Right lung (tissue), 2 donors: ENCODE measurements at regions not wholly inside any gene's neighbourhood (a gene's known extent, or its start where the extent isn't known, plus 50 kb on each side); places are given as distances from the start of the nearest gene placed in this dataset.
"Not testable (repeated sequence)": the region's sequence is repeated elsewhere in the genome, so short reads cannot be mapped to it uniquely, and the experiment has no call there.

Experiments used
- DNase-seq, 2 donors: peaks; one replicate each; pipeline ENCODE4 v3.0.0-alpha.2; 2013

DNA sequence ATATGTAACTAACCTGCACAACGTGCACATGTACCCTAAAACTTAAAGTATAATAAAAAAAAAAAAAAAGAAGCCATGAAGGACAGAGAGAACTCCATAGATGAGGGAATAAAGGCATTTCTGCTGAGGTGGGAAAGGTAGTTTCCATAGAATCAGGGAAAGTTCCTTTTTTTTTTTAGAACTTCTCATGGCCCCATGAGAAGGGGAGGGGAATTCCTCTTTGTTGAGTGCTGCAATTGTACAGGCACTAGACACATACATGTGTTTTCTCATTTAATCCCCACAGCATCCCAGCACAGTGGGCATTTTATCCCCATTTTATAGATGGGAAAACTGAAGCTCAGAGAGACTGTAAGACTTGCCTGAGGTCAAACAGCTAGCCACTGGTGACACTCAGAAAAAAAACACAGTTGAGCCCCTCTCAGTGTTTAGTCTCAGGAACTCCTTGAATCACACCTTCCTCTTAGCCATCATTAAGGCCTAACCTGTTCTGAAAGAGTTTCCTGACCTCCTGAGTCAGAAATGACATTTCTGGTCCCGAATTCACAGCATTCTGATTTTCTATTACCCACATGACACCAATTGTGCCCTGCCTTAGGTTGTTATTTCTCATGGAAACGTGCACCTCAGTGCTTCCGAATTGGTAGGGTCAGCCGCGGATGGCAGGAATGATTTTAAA is 189.3 kb upstream of the G2E3 start:
- DNase-seq: no peak

DNA sequence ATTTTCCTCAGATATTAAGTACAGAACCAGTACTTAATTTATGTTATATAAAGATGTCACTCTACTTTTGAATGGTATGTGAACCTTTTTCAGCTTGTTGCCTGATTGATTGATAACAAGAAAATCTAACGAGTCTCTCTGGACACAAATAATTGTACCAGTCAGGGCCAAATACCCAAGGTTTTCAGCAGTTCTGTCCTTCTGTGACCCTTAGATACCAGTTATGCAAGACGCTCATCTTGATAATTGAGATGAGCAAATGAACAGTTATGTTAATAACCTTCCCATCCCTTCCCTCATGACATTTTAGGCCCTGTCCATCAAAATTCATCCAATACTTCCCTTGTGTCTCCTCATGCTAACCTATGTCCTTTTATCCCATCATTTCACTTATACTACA is 185.9 kb upstream of the G2E3 start:
- DNase-seq: no peak

DNA sequence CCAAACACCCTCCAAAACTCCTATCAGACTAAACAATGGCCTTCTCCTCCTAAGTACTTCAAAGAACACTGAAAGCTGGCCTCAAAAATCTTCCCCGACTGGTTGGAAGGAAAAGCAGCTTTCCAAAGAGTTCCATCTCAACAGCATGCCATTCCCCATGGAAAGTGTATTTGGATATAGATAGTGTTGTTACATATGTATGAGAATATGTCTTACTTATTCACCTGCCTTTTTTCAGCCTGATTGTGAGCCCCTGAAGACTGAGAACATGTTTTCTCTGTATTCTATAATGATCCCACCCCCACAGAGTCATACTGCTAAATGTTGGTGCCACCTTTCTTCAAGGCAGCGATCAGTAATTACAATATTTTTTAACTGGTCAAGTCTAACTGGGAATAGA is 185.4 kb upstream of the G2E3 start:
- no peak for DNase-seq

DNA sequence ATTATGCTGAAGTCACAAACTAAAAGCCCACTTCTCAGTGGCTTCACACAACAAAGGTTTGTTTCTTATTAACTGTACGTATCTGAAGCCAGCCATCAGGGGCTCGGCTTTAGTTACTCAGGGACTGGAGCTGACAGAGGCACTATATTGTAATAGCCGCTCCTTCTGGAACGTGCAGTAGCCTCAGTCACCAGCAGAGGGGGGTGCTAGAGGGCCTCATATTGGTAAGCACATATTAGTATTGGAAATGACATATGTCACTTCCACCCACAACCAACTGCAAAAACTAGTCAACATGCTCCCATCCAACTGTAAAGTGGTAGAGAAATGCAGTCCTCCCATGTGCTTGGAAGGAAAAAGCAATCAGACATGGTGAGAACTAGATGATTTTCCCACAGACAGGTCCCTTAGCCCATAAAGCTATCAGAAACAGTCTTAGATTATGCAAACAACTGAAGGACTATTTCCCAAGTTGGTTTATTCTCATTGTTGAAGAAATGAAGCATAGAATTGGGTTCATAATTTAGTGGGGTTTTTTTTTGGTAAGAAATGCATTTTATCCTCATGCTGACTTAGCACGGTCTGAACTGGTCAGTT is 183.6 kb upstream of the G2E3 start:
- peak in 1 of 2 donors; percentile 6 for DNase-seq

DNA sequence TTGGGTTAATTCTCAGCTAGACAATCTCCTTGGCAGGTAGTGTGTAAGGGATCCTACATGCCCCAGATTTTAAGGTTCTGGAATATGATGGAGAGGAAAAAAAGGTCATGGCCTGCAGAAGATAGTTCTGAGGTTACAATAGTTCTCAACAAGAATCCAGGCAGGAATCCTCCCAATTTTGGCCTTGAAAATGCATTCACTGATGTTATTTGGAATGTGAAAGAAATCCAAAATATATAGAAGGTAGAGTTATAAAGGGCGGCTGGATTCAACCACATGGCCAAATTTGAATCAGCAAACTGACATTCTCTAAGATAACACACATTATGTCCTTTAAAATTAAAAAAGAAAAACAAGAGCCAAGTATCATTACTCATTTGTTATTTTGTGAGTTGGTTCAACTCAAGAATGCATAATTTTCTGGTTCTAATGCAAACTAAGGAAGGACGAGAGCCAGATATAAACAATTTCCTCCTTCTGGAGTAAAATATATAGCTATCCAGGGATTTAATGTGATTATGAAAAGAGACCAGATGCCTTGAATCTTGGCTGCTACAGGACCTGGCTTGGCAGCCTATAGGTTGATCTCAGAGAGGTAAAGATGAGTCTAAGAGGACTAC is 177.0 kb upstream of the G2E3 start:
- no peak for DNase-seq

DNA sequence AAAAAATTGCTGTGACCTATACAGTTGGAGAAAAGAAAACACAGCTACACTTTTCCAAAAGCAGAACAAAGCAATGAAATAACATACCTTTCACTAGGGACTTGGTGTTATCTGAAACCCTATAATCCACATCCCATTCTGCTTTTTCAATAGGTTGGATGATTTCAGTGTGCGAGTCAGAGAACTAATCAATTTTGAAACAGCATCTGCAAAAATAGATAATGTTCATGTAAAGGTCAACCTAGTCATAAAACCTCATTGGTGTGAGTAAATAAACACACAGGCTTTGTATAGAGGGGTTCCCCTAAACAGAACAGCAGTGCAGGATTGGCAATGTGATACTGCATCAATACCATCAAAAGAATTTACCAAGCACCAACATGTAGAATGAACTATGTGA is 173.0 kb upstream of the G2E3 start:
- DNase-seq: no peak

DNA sequence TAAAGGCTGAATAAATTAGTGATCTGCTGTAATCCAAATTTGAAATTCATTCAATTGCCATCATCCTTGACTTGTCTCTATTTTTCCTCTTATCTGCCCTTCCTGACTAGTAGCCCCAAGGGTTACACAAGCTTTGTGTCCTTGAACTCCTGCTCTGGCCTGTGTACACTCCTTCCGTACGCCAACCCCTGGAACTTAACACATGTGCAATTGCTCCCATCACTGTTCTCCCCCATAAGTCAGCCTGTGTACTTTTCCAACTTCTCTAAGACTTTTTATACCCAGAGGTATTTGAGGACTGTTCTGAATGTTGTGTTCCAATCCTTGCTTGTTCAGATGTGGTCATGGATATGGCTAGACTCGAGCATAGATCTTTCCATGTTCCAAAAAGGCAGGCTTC is 171.1 kb upstream of the G2E3 start:
- DNase-seq: no peak

DNA sequence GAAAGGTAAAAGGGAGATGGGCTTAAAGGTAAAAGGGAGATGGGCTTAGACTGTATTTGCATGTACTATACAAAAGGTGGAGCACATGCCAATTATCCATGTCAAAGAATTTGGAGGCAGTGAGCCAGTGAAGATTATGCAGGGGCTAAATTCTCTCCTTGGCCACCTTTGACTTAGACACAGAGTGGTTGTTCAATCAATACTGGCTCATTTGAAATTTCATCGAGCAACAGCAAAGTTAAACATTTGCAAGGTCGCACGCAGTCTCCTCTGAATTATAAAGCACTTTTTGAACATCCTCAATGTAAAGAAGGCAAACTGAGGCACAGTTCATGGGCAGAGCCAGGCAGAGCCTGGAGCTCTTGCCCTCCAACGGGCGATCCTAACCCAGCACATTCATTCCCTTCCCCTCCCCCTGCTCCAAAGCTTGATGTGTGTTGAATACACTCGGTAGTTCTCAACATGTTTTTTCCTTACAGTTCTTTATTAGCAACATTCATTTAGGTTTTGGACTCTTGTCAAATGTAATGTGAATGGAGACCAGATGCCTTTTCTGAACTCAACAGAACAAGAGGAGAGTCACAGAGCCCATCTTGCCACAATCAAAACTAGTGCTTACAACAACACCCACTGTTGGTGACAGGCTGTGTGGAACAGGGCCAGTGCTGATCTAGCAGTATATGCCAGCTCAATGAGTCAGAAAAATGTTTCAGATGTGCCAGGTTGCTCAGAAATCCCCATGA is 169.7 kb upstream of the G2E3 start:
- DNase-seq: no peak

DNA sequence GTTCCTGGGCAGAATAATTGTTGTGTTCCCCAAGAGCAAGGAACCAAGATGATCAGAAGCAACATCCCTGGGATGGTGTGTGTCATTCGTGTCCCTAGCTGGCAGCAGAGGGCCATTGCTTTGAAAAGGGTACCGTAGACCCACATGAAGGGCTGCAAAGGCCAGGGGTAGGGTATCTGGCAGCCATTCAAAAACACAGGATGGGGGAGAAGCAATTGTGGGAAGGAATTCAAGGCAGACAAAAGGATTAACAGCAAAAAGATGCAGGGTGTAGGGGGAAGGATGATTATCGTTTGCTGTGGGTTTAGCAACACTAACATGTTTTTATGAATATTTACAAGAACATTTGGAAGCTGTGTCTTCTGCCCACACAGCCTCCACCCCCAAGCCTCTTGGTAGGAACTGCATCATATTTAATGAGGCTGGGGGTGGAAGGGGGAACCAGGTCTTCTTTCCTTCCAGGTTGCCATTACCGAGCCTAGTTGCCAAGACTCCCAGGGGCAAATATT is 169.0 kb upstream of the G2E3 start:
- DNase-seq: no peak

DNA sequence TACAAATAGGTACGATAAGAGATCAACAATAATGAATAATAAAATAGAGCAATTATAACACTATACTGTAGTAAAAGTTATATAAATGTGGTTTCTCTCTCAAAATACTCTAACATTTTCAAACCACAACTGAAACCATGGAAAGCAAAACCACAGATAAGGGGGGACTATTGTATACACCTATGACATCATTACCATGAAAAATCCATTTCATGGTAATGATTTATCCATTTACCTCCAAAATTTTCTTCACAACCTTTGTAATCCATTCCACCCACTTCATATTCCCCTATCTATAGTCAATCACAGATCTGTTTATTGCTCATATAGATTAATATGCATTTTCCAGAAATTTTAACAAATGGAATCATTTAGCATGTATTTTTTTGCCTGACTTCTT is 163.9 kb upstream of the G2E3 start:
- no peak for DNase-seq

DNA sequence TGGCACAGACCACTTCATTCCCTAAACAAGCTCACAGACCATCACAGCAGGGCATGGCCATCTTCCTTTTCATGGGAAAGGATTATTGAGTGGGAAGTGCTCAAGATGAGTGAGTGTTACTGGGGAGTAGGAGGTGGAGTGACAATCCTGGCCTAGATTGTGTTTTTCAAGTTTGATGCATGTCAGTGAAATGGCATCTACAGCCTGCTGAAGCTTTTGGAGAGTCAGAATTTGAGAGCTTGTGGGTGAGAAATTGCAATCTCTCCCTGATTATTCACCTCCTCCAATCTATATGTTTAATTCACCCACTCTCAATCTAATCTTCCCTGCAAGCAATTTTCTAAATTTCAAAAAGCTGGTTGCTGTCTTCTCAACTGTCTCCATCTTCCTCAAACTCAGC is 156.1 kb upstream of the G2E3 start:
- DNase-seq: no peak

DNA sequence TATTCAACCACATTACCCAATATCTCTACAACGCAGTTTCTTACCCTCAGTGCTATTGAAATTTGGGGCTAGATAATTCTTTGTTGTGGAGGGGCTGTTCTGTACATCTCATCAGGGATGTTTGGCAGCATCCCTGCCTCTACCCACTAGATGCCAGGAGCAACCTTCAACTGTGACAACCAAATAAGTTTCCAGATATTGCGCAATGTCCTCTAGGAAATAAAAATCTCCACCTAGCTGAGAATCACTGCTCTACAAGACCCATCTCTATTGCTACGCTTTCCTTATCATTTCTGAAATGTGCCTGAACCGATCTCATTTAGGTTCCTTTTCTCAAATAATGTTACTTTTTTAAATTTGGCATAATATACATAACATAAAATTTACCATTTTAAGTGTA is 155.2 kb upstream of the G2E3 start:
- DNase-seq: no peak

DNA sequence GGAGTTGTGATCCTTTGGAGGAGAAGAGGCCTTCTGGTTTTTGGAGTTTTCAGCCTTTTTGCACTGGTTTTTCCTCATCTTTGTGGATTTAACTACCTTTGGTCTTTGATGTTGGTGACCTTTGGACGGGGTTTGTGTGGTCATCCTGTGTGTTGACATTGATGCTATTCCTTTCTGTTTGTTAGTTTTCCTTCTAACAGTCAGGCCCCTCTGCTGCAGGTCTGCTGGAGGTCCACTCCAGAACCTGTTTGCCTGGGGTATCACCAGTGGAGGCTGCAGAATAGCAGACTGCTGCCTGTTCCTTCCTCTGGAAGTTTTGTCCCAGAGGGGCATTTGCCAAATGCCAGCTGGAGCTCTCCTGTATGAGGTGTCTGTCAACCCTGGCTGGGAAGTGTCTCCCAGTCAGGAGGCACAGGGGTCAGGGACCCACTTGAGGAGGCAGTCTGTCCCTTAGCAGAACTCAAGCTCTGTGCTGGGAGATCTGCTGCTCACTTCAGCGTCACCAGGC is 149.4 kb upstream of the G2E3 start:
- DNase-seq: not testable (repeated sequence)

DNA sequence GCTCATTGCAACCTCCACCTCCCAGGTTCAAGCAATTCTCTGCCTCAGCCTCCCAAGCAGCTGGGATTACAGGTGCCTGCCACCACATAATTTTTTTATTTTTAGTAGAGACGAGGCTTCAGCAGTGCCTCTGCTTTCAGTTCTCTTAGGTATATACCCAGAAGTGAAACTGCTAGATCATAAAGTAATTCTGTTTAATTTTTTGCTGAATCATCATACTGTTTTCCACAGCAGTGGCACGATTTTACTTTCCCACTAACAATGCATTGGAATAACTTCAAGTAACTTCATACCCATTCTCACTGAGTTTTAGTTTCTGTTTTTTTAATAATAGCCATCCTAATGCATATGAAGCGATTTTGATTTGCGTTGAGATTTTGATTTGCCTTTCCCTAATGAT is 148.0 kb upstream of the G2E3 start:
- DNase-seq: no peak

DNA sequence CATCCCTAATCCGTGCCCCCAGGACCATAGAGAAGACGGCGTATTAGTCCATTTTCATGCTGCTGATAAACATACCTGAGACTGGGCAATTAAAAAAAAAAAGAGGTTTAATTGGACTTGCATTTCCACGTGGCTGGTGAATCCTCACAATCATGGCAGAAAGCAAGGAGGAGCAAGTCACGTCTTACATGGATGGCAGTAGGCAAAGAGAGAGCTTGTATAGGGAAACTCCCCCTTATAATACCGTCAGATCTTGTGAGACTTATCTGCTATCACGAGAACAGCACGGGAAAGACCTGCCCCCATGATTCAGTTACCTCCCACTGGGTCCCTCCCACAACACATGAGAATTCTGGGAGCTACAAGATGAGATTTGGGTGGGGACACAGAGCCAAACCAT is 145.8 kb upstream of the G2E3 start:
- DNase-seq: not testable (repeated sequence)

DNA sequence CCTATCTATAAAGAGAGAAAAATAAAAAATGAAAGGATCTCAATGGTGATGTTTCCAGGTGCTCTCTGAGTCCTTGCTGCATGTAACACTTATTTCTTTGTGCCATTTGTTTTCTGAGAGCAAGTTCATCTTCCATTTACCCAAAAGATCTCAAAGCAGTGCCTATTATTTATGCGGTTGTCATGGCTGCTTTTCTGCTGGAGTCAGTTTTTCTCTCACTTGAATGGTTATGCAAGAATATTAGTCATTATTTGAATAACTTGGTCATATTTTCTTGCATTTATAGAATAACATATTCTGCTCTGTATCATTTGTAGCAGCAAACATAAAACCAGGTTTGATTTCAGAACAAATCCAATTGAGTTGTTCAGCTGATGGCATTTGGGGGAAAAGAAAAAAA is 141.8 kb upstream of the G2E3 start:
- no peak for DNase-seq

DNA sequence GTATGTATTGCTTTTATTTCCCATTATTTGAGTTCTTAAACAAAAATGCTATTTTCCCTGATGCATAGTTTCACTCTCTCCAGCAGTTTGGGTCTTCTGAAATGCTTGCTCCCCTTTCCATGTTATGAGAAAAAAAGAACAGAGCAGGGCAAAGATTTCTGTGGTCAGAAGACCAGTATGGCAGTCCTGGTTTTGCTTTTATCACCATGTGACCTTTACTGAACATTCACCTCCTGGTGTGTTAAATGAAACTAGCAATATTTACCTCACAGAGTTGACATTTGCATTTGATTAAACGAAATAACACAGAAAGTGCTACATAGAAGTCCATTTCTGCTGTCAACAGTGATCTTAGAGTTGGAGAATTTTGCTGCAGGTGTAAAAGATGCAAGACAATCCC is 141.0 kb upstream of the G2E3 start:
- DNase-seq: no peak

DNA sequence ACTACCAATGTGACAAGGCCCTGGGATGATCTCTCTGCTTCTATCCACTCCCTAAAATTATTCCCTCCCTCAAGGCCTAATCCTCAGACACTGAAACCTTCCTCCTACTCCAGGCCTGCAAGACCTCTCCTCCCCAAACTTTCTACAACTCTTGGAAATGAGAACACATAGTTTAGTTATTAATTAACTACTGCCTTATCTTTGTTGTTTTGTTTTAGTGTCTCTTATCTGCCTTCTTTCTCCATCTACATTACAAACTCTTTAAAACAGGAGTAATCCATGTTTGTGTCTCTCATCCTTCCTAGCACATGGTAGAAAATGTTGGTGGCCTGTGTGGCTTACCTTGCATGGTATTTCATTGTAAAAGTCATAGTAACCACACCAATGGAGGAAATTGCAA is 139.9 kb upstream of the G2E3 start:
- no peak for DNase-seq

DNA sequence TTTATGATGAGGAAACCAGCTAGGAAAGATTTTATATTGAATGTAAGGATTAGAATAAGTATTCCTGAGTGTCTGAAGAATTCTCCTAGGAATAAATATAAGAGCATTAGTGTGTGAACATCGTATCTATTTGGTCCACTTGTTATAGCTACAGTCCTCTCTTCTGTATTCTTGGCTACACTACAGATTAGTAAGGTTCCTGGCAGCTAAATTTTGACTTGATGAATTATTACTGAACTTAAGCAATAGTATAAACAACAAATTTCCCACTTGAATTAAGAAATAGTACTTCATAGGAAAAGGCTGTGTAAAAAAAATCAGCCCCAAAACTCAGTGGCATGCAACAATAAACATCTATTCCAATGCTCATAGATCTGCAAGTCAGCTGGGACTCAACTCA is 138.4 kb upstream of the G2E3 start:
- DNase-seq: no peak

DNA sequence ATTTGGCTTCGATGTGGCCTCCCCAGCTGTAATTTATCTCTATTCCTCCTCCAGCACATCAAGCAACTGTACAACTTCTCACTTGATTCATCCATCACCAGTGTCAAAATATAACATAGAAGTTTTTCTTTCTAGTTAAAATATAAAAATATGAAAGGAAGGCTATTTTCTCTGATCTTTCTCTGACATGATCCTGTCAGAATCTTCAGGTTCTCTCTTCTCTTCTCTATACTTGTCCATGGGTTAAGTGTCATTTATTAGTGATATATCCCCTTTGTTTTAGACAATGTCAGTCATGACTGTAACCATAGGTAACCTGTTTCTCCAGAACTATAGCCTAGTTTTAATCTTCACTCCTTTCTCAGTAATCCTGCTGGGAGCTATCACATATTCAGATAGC is 132.5 kb upstream of the G2E3 start:
- no peak for DNase-seq

DNA sequence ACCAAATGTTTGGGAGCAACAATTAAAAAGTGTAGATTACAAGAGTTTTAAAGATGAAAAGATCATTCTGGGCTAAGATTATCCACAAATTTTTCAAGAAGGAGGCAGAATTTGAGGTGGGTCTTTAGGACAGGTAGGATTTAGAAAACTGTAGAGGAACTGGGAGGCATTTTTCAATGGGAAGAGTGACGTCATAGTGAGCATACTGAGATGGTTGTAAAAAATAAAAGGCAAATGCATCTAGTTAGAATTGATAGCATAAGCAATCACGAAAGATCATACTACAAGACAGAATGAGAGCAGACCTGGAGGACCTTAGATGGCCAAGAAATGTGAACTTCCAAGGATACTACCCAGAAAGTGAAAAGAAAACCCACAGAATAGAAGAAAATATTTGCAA is 131.6 kb upstream of the G2E3 start:
- no peak for DNase-seq

DNA sequence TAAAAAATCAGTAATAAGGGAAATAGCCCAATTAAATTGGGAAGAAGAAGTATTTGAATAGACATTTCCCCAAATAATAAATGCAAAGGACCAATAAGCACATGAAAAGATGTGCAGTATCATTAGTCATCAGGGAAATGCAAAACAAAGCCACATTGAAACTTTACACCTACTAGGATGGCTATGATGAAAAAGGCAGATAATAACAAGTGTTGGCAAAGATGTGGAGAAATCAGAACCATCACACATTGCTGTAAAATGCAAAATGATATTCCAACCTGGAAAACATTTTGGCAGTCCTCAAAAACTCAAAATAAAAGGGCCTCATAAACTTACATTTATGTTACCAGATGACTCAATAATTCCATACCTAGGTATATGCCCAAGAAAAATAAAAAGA is 131.1 kb upstream of the G2E3 start:
- no peak for DNase-seq

DNA sequence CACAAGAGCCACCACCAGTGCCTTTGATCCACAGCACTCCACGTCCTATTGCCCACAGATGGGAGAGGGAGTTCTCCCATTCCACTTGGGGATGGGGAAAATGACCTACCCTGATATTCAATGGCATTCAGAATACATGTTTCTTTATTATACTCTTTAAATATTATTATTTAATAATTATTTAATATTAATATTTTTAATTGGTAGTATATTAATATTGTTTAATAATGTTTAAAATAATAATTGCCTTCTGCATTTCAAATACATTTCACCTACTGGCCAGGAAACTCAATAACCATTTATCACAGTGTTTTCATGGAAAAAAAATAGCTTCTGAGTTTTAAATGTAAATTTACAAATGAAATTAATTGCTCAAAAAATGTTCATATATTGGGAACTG is 127.4 kb upstream of the G2E3 start:
- no peak for DNase-seq
